HEK293 (cell line): ENCODE measurements at regions not wholly inside any gene's neighbourhood (a gene's known extent, or its start where the extent isn't known, plus 50 kb on each side); places are given as distances from the start of the nearest gene placed in this dataset.
A peak's percentile ranks its signal among the peaks of the same experiment; 100 is the strongest.

Experiments used
- EGR2 ChIP-seq: fragments of 450-650 bp; formaldehyde crosslinking; IDR thresholded peaks from 2 replicates; pipeline ENCODE4 v1.5.1; 2016; ENCODE audit warnings: low read depth, missing biosample characterization, missing genetic modification characterization
- HOXD13 ChIP-seq: sonication (generic); formaldehyde crosslinking; IDR thresholded peaks from 2 replicates; pipeline ENCODE4 v1.8.0; 2022; ENCODE audit warnings: missing genetic modification reagents, borderline replicate concordance
- YY1 ChIP-seq: fragments of 450-650 bp; formaldehyde crosslinking; IDR thresholded peaks from 2 replicates; pipeline ENCODE4 v1.5.1; 2018; ENCODE audit warnings: missing biosample characterization, missing genetic modification characterization
- ZNF24 ChIP-seq: fragments of 450-650 bp; formaldehyde crosslinking; IDR thresholded peaks from 2 replicates; pipeline ENCODE4 v1.5.1; 2016; ENCODE audit warnings: missing biosample characterization, missing genetic modification characterization
- ZNF514 ChIP-seq: fragments of 450-650 bp; formaldehyde crosslinking; IDR thresholded peaks from 2 replicates; pipeline ENCODE4 v1.5.1; 2016; ENCODE audit warnings: missing biosample characterization, missing genetic modification characterization
- TF ChIP-seq, protein P1 (sequence below): fragments of 450-650 bp; formaldehyde crosslinking; IDR thresholded peaks from 2 replicates; pipeline ENCODE4 v1.5.1; 2016; ENCODE audit warnings: missing biosample characterization, missing genetic modification characterization
- TF ChIP-seq, protein P2 (sequence below): fragments of 450-650 bp; formaldehyde crosslinking; IDR thresholded peaks from 2 replicates; pipeline ENCODE4 v1.5.1; 2017; ENCODE audit warnings: missing biosample characterization, mild to moderate bottlenecking, missing genetic modification characterization, moderate library complexity
- TF ChIP-seq, protein P3 (sequence below): fragments of 450-650 bp; formaldehyde crosslinking; conservative IDR thresholded peaks from 2 replicates; pipeline ENCODE4 v1.5.1; 2016; ENCODE audit warnings: low read depth, missing biosample characterization, missing genetic modification characterization
- TF ChIP-seq, protein P4 (sequence below): fragments of 450-650 bp; formaldehyde crosslinking; IDR thresholded peaks from 2 replicates; pipeline ENCODE4 v1.5.1; 2016; ENCODE audit warnings: missing biosample characterization, missing genetic modification characterization, low read depth
- TF ChIP-seq, protein P5 (sequence below): fragments of 450-650 bp; formaldehyde crosslinking; IDR thresholded peaks from 2 replicates; pipeline ENCODE4 v1.5.1; 2016; ENCODE audit warnings: missing biosample characterization, missing genetic modification characterization
- TF ChIP-seq, protein P6 (sequence below): fragments of 450-650 bp; formaldehyde crosslinking; IDR thresholded peaks from 2 replicates; pipeline ENCODE4 v1.5.1; 2017; ENCODE audit warnings: missing biosample characterization, missing genetic modification characterization
- TF ChIP-seq, protein P7 (sequence below): fragments of 450-650 bp; formaldehyde crosslinking; IDR thresholded peaks from 2 replicates; pipeline ENCODE4 v1.5.1; 2016; ENCODE audit warnings: missing biosample characterization, missing genetic modification characterization
- TF ChIP-seq, protein P8 (sequence below): fragments of 450-650 bp; formaldehyde crosslinking; IDR thresholded peaks from 2 replicates; pipeline ENCODE4 v1.5.1; 2016; ENCODE audit warnings: missing biosample characterization, missing genetic modification characterization

DNA sequence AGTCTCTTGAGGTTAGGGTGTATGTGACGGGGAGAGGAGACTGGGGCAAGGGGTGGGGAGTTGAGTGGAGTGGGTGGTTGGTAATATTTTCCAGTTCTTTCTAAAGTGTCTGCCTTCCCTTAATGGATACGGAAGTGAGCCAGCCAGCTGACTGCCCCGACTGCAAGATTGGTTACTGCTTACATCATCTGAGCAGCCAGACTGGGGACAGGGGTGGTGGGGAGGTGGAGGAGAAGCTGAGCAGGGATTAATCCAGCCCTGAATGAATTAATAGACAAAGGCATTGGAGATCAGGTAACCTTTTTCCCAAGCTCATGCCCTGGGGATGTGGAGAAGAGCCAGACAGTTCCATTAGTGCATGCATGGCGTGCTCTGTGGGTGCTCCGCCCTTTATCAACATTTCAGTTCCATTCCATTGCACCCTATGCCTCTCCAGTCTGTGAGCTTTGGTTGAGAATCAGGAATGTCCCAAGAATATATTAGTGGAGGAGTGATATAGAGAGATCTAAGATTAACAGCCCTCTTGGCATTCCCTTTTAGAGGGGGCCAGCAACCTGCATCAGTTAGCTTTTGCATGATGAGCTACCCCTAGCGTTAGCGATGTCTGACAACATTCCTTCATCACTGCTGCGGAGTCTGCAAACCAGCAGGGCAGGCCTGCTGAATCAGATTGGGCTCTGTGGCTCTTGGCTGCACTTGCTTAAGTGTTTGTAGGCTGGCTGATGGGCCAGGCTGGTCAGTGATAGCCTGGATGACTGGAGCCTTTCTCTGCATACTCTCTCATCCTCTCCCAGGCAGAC, 67.4 kb downstream of the TNP1 start:
- TF ChIP-seq, protein P1, sequence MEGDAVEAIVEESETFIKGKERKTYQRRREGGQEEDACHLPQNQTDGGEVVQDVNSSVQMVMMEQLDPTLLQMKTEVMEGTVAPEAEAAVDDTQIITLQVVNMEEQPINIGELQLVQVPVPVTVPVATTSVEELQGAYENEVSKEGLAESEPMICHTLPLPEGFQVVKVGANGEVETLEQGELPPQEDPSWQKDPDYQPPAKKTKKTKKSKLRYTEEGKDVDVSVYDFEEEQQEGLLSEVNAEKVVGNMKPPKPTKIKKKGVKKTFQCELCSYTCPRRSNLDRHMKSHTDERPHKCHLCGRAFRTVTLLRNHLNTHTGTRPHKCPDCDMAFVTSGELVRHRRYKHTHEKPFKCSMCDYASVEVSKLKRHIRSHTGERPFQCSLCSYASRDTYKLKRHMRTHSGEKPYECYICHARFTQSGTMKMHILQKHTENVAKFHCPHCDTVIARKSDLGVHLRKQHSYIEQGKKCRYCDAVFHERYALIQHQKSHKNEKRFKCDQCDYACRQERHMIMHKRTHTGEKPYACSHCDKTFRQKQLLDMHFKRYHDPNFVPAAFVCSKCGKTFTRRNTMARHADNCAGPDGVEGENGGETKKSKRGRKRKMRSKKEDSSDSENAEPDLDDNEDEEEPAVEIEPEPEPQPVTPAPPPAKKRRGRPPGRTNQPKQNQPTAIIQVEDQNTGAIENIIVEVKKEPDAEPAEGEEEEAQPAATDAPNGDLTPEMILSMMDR (tag by site-specific recombination), result no peak
- no peak for TF ChIP-seq ZNF514 (tag by site-specific recombination)
- TF ChIP-seq EGR2, result no peak
- no peak for TF ChIP-seq HOXD13
- no peak for TF ChIP-seq YY1 (tag by site-specific recombination)
- TF ChIP-seq, protein P2, sequence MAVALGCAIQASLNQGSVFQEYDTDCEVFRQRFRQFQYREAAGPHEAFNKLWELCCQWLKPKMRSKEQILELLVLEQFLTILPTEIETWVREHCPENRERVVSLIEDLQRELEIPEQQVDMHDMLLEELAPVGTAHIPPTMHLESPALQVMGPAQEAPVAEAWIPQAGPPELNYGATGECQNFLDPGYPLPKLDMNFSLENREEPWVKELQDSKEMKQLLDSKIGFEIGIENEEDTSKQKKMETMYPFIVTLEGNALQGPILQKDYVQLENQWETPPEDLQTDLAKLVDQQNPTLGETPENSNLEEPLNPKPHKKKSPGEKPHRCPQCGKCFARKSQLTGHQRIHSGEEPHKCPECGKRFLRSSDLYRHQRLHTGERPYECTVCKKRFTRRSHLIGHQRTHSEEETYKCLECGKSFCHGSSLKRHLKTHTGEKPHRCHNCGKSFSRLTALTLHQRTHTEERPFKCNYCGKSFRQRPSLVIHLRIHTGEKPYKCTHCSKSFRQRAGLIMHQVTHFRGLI, result no peak
- TF ChIP-seq, protein P3, sequence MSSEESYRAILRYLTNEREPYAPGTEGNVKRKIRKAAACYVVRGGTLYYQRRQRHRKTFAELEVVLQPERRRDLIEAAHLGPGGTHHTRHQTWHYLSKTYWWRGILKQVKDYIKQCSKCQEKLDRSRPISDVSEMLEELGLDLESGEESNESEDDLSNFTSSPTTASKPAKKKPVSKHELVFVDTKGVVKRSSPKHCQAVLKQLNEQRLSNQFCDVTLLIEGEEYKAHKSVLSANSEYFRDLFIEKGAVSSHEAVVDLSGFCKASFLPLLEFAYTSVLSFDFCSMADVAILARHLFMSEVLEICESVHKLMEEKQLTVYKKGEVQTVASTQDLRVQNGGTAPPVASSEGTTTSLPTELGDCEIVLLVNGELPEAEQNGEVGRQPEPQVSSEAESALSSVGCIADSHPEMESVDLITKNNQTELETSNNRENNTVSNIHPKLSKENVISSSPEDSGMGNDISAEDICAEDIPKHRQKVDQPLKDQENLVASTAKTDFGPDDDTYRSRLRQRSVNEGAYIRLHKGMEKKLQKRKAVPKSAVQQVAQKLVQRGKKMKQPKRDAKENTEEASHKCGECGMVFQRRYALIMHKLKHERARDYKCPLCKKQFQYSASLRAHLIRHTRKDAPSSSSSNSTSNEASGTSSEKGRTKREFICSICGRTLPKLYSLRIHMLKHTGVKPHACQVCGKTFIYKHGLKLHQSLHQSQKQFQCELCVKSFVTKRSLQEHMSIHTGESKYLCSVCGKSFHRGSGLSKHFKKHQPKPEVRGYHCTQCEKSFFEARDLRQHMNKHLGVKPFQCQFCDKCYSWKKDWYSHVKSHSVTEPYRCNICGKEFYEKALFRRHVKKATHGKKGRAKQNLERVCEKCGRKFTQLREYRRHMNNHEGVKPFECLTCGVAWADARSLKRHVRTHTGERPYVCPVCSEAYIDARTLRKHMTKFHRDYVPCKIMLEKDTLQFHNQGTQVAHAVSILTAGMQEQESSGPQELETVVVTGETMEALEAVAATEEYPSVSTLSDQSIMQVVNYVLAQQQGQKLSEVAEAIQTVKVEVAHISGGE, result no peak
- TF ChIP-seq, protein P4, sequence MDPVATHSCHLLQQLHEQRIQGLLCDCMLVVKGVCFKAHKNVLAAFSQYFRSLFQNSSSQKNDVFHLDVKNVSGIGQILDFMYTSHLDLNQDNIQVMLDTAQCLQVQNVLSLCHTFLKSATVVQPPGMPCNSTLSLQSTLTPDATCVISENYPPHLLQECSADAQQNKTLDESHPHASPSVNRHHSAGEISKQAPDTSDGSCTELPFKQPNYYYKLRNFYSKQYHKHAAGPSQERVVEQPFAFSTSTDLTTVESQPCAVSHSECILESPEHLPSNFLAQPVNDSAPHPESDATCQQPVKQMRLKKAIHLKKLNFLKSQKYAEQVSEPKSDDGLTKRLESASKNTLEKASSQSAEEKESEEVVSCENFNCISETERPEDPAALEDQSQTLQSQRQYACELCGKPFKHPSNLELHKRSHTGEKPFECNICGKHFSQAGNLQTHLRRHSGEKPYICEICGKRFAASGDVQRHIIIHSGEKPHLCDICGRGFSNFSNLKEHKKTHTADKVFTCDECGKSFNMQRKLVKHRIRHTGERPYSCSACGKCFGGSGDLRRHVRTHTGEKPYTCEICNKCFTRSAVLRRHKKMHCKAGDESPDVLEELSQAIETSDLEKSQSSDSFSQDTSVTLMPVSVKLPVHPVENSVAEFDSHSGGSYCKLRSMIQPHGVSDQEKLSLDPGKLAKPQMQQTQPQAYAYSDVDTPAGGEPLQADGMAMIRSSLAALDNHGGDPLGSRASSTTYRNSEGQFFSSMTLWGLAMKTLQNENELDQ (tag by site-specific recombination), result no peak
- TF ChIP-seq, protein P5, sequence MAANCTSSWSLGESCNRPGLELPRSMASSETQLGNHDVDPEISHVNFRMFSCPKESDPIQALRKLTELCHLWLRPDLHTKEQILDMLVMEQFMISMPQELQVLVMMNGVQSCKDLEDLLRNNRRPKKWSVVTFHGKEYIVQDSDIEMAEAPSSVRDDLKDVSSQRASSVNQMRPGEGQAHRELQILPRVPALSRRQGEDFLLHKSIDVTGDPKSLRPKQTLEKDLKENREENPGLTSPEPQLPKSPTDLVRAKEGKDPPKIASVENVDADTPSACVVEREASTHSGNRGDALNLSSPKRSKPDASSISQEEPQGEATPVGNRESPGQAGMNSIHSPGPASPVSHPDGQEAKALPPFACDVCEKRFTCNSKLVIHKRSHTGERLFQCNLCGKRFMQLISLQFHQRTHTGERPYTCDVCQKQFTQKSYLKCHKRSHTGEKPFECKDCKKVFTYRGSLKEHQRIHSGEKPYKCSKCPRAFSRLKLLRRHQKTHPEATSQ (tag by site-specific recombination), result no peak
- TF ChIP-seq, protein P6, sequence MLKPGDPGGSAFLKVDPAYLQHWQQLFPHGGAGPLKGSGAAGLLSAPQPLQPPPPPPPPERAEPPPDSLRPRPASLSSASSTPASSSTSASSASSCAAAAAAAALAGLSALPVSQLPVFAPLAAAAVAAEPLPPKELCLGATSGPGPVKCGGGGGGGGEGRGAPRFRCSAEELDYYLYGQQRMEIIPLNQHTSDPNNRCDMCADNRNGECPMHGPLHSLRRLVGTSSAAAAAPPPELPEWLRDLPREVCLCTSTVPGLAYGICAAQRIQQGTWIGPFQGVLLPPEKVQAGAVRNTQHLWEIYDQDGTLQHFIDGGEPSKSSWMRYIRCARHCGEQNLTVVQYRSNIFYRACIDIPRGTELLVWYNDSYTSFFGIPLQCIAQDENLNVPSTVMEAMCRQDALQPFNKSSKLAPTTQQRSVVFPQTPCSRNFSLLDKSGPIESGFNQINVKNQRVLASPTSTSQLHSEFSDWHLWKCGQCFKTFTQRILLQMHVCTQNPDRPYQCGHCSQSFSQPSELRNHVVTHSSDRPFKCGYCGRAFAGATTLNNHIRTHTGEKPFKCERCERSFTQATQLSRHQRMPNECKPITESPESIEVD (tag by site-specific recombination), result no peak
- TF ChIP-seq, protein P7, sequence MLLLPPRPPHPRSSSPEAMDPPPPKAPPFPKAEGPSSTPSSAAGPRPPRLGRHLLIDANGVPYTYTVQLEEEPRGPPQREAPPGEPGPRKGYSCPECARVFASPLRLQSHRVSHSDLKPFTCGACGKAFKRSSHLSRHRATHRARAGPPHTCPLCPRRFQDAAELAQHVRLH (tag by site-specific recombination), result no peak
- no peak for TF ChIP-seq ZNF24 (tag by site-specific recombination)
- TF ChIP-seq, protein P8, sequence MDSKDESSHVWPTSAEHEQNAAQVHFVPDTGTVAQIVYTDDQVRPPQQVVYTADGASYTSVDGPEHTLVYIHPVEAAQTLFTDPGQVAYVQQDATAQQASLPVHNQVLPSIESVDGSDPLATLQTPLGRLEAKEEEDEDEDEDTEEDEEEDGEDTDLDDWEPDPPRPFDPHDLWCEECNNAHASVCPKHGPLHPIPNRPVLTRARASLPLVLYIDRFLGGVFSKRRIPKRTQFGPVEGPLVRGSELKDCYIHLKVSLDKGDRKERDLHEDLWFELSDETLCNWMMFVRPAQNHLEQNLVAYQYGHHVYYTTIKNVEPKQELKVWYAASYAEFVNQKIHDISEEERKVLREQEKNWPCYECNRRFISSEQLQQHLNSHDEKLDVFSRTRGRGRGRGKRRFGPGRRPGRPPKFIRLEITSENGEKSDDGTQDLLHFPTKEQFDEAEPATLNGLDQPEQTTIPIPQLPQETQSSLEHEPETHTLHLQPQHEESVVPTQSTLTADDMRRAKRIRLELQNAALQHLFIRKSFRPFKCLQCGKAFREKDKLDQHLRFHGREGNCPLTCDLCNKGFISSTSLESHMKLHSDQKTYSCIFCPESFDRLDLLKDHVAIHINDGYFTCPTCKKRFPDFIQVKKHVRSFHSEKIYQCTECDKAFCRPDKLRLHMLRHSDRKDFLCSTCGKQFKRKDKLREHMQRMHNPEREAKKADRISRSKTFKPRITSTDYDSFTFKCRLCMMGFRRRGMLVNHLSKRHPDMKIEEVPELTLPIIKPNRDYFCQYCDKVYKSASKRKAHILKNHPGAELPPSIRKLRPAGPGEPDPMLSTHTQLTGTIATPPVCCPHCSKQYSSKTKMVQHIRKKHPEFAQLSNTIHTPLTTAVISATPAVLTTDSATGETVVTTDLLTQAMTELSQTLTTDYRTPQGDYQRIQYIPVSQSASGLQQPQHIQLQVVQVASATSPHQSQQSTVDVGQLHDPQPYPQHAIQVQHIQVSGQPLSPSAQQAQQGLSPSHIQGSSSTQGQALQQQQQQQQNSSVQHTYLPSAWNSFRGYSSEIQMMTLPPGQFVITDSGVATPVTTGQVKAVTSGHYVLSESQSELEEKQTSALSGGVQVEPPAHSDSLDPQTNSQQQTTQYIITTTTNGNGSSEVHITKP (tag by site-specific recombination), result peak; percentile 93
